ENCODE measurements at regions not wholly inside any gene's neighbourhood (a gene's known extent, or its start where the extent isn't known, plus 50 kb on each side); places are given as distances from the start of the nearest gene placed in this dataset.

- Mint-ChIP-seq H3K4me3 (no peak overlapping the region), H3K27ac (no peak overlapping the region), H3K36me3 (no peaks in the 10 kb centered on the region), H3K4me1 (no peaks in the 10 kb centered on the region), H3K9me3 (peaks cover 4 to 19% (median 5%) of the 10 kb centered on the region in 3 donors), H3K27me3 (no peaks in the 10 kb centered on the region)
- POLR2A ChIA-PET: no interaction called here
- Histone ChIP-seq H3K9me3 (no peaks in the 10 kb centered on the region), H3K27me3 (replicated peaks in 1 of 2; ENCODE audit: control insufficient read depth in 2 of 2, extremely low read depth in 1 of 2, insufficient read depth in 2 of 2, low read length in 1 of 2) (no peaks in the 10 kb centered on the region), H3K4me1 (ENCODE audit: control insufficient read depth in 1 of 2, extremely low read depth in 1 of 2, insufficient read depth in 2 of 2, low read length in 2 of 2) (no peaks in the 10 kb centered on the region), H3K27ac (ENCODE audit: low read length) (no peak overlapping the region), H3K4me3 (ENCODE audit: control insufficient read depth in 1 of 2, extremely low read depth in 1 of 2, low read length in 1 of 2) (no peak overlapping the region), H3K36me3 (ENCODE audit: control insufficient read depth in 2 of 2, extremely low read depth in 1 of 2, insufficient read depth in 1 of 2, low read length in 1 of 2) (no peaks in the 10 kb centered on the region)
- ATAC-seq (replicated peaks in 1 of 4) (no peak), DNase-seq (no peak)
- no CpG with 5 or more reads among the region's 3 CpGs for WGBS (ENCODE audit: insufficient coverage)
- CTCF ChIA-PET: no interaction called here
These were observed 1858.4 kb upstream of the PIK3C3 start for GRCh38 chr18:40096675-40097074.

- no peaks in the 10 kb centered on the region for H3K27me3 Mint-ChIP-seq
- no peaks in the 10 kb centered on the region for H3K4me1 Mint-ChIP-seq
- CTCF ChIA-PET: no interaction called here
- no peak overlapping the region for H3K27ac Mint-ChIP-seq
- H3K4me3 Mint-ChIP-seq: no peak overlapping the region
- Histone ChIP-seq H3K4me1 (ENCODE audit: control insufficient read depth in 1 of 2, extremely low read depth in 1 of 2, insufficient read depth in 2 of 2, low read length in 2 of 2) (no peaks in the 10 kb centered on the region), H3K36me3 (ENCODE audit: control insufficient read depth in 2 of 2, extremely low read depth in 1 of 2, insufficient read depth in 1 of 2, low read length in 1 of 2) (no peaks in the 10 kb centered on the region), H3K27me3 (replicated peaks in 1 of 2; ENCODE audit: control insufficient read depth in 2 of 2, extremely low read depth in 1 of 2, insufficient read depth in 2 of 2, low read length in 1 of 2) (no peaks in the 10 kb centered on the region), H3K4me3 (ENCODE audit: control insufficient read depth in 1 of 2, extremely low read depth in 1 of 2, low read length in 1 of 2) (no peak overlapping the region), H3K27ac (ENCODE audit: low read length) (no peak overlapping the region), H3K9me3 (no peaks in the 10 kb centered on the region)
- no peak for DNase-seq
- no peak for ATAC-seq (replicated peaks in 1 of 4)
- no CpG with 5 or more reads among the region's 2 CpGs for WGBS (ENCODE audit: insufficient coverage)
- POLR2A ChIA-PET: no interaction called here
- H3K9me3 Mint-ChIP-seq: peaks cover 0 to 20% (median 8%) of the 10 kb centered on the region in 3 donors
- H3K36me3 Mint-ChIP-seq: no peaks in the 10 kb centered on the region
These were observed 1860.6 kb upstream of the PIK3C3 start for GRCh38 chr18:40094441-40094840.

GRCh38 chr18:40088130-40088529 lies 1866.9 kb upstream of the PIK3C3 start:
- peaks cover 11 to 19% (median 11%) of the 10 kb centered on the region in 3 donors for H3K9me3 Mint-ChIP-seq
- H3K36me3 ChIP-seq (ENCODE audit: control insufficient read depth in 2 of 2, extremely low read depth in 1 of 2, insufficient read depth in 1 of 2, low read length in 1 of 2): no peaks in the 10 kb centered on the region
- WGBS (ENCODE audit: insufficient coverage): 73% methylated on average over 2 of the region's 3 CpGs

GRCh38 chr18:40079786-40080185 lies 1875.2 kb upstream of the PIK3C3 start:
- POLR2A ChIA-PET: no interaction called here
- no peak overlapping the region for H3K27ac ChIP-seq (ENCODE audit: low read length)
- H3K27me3 ChIP-seq (replicated peaks in 1 of 2; ENCODE audit: control insufficient read depth in 2 of 2, extremely low read depth in 1 of 2, insufficient read depth in 2 of 2, low read length in 1 of 2): no peaks in the 10 kb centered on the region
- no peak for ATAC-seq (replicated peaks in 1 of 4)
- H3K4me1 ChIP-seq (ENCODE audit: control insufficient read depth in 1 of 2, extremely low read depth in 1 of 2, insufficient read depth in 2 of 2, low read length in 2 of 2): no peaks in the 10 kb centered on the region
- H3K36me3 ChIP-seq (ENCODE audit: control insufficient read depth in 2 of 2, extremely low read depth in 1 of 2, insufficient read depth in 1 of 2, low read length in 1 of 2): no peaks in the 10 kb centered on the region
- no peaks in the 10 kb centered on the region for H3K9me3 ChIP-seq
- no peaks in the 10 kb centered on the region for H3K36me3 Mint-ChIP-seq
- no peak overlapping the region for H3K27ac Mint-ChIP-seq
- no peaks in the 10 kb centered on the region for H3K27me3 Mint-ChIP-seq
- no peak overlapping the region for H3K4me3 ChIP-seq (ENCODE audit: control insufficient read depth in 1 of 2, extremely low read depth in 1 of 2, low read length in 1 of 2)
- no peaks in the 10 kb centered on the region for H3K4me1 Mint-ChIP-seq
- CTCF ChIA-PET: no interaction called here
- WGBS (ENCODE audit: insufficient coverage): no CpG with 5 or more reads among the region's 2 CpGs
- H3K4me3 Mint-ChIP-seq: no peak overlapping the region
- DNase-seq: no peak
- peaks cover 3 to 10% (median 7%) of the 10 kb centered on the region in 3 donors for H3K9me3 Mint-ChIP-seq

More at GRCh38 chr18:40088130-40088529, 1866.9 kb upstream of the PIK3C3 start:
- no peaks in the 10 kb centered on the region for H3K4me1 ChIP-seq (ENCODE audit: control insufficient read depth in 1 of 2, extremely low read depth in 1 of 2, insufficient read depth in 2 of 2, low read length in 2 of 2)
- H3K27ac Mint-ChIP-seq: no peak overlapping the region
- no peaks in the 10 kb centered on the region for H3K36me3 Mint-ChIP-seq
- no peak overlapping the region for H3K4me3 Mint-ChIP-seq
- ChIA-PET POLR2A (no interaction called here), CTCF (no interaction called here)
- no peak for ATAC-seq (replicated peaks in 1 of 4)
- no peaks in the 10 kb centered on the region for H3K9me3 ChIP-seq
- H3K4me3 ChIP-seq (ENCODE audit: control insufficient read depth in 1 of 2, extremely low read depth in 1 of 2, low read length in 1 of 2): no peak overlapping the region
- H3K27me3 Mint-ChIP-seq: no peaks in the 10 kb centered on the region
- H3K27ac ChIP-seq (ENCODE audit: low read length): no peak overlapping the region
- no peaks in the 10 kb centered on the region for H3K4me1 Mint-ChIP-seq
- DNase-seq: no peak
- no peaks in the 10 kb centered on the region for H3K27me3 ChIP-seq (replicated peaks in 1 of 2; ENCODE audit: control insufficient read depth in 2 of 2, extremely low read depth in 1 of 2, insufficient read depth in 2 of 2, low read length in 1 of 2)

GRCh38 chr18:40075616-40076015 lies 1879.4 kb upstream of the PIK3C3 start:
- Mint-ChIP-seq H3K36me3 (no peaks in the 10 kb centered on the region), H3K27ac (no peak overlapping the region), H3K9me3 (peaks cover 6 to 12% (median 9%) of the 10 kb centered on the region in 3 donors), H3K27me3 (no peaks in the 10 kb centered on the region), H3K4me3 (no peak overlapping the region), H3K4me1 (no peaks in the 10 kb centered on the region)
- Histone ChIP-seq H3K27ac (ENCODE audit: low read length) (no peak overlapping the region), H3K36me3 (ENCODE audit: control insufficient read depth in 2 of 2, extremely low read depth in 1 of 2, insufficient read depth in 1 of 2, low read length in 1 of 2) (no peaks in the 10 kb centered on the region), H3K4me1 (ENCODE audit: control insufficient read depth in 1 of 2, extremely low read depth in 1 of 2, insufficient read depth in 2 of 2, low read length in 2 of 2) (no peaks in the 10 kb centered on the region), H3K9me3 (no peaks in the 10 kb centered on the region), H3K4me3 (ENCODE audit: control insufficient read depth in 1 of 2, extremely low read depth in 1 of 2, low read length in 1 of 2) (no peak overlapping the region), H3K27me3 (replicated peaks in 1 of 2; ENCODE audit: control insufficient read depth in 2 of 2, extremely low read depth in 1 of 2, insufficient read depth in 2 of 2, low read length in 1 of 2) (no peaks in the 10 kb centered on the region)
- DNase-seq (no peak), ATAC-seq (replicated peaks in 1 of 4) (no peak)
- CTCF ChIA-PET: no interaction called here
- POLR2A ChIA-PET: no interaction called here
- WGBS (ENCODE audit: insufficient coverage): 67% methylated on average over 1 of the region's 2 CpGs

- Histone ChIP-seq H3K9me3 (no peaks in the 10 kb centered on the region), H3K36me3 (ENCODE audit: control insufficient read depth in 2 of 2, extremely low read depth in 1 of 2, insufficient read depth in 1 of 2, low read length in 1 of 2) (no peaks in the 10 kb centered on the region), H3K4me1 (ENCODE audit: control insufficient read depth in 1 of 2, extremely low read depth in 1 of 2, insufficient read depth in 2 of 2, low read length in 2 of 2) (no peaks in the 10 kb centered on the region), H3K27ac (ENCODE audit: low read length) (no peak overlapping the region), H3K27me3 (replicated peaks in 1 of 2; ENCODE audit: control insufficient read depth in 2 of 2, extremely low read depth in 1 of 2, insufficient read depth in 2 of 2, low read length in 1 of 2) (no peaks in the 10 kb centered on the region), H3K4me3 (ENCODE audit: control insufficient read depth in 1 of 2, extremely low read depth in 1 of 2, low read length in 1 of 2) (no peak overlapping the region)
- H3K27me3 Mint-ChIP-seq: no peaks in the 10 kb centered on the region
- ATAC-seq (replicated peaks in 1 of 4) (no peak), DNase-seq (no peak)
- H3K27ac Mint-ChIP-seq: no peak overlapping the region
- no peaks in the 10 kb centered on the region for H3K4me1 Mint-ChIP-seq
- no peaks in the 10 kb centered on the region for H3K36me3 Mint-ChIP-seq
- no CpG with 5 or more reads among the region's 2 CpGs for WGBS (ENCODE audit: insufficient coverage)
- ChIA-PET CTCF (no interaction called here), POLR2A (no interaction called here)
- no peak overlapping the region for H3K4me3 Mint-ChIP-seq
- peaks cover 7 to 15% (median 11%) of the 10 kb centered on the region in 3 donors for H3K9me3 Mint-ChIP-seq
These were observed 1882.3 kb upstream of the PIK3C3 start for GRCh38 chr18:40072761-40073160.

- no peaks in the 10 kb centered on the region for H3K9me3 ChIP-seq
- no peaks in the 10 kb centered on the region for H3K36me3 ChIP-seq (ENCODE audit: control insufficient read depth in 2 of 2, extremely low read depth in 1 of 2, insufficient read depth in 1 of 2, low read length in 1 of 2)
- ATAC-seq (replicated peaks in 1 of 4) (no peak), DNase-seq (no peak)
- no peaks in the 10 kb centered on the region for H3K27me3 Mint-ChIP-seq
- no peaks in the 10 kb centered on the region for H3K4me1 Mint-ChIP-seq
- H3K4me1 ChIP-seq (ENCODE audit: control insufficient read depth in 1 of 2, extremely low read depth in 1 of 2, insufficient read depth in 2 of 2, low read length in 2 of 2): no peaks in the 10 kb centered on the region
- H3K9me3 Mint-ChIP-seq: peaks cover 14 to 35% (median 16%) of the 10 kb centered on the region in 3 donors
- no peaks in the 10 kb centered on the region for H3K36me3 Mint-ChIP-seq
- H3K27me3 ChIP-seq (replicated peaks in 1 of 2; ENCODE audit: control insufficient read depth in 2 of 2, extremely low read depth in 1 of 2, insufficient read depth in 2 of 2, low read length in 1 of 2): no peaks in the 10 kb centered on the region
- ChIA-PET CTCF (interaction anchor here in 1 of 2 donors (0.5 kb wide), 1 partner anchor 33 kb away, joined by 8 read pairs; no protein-coding TSS in a partner anchor), POLR2A (no interaction called here)
- WGBS (ENCODE audit: insufficient coverage): no CpG with 5 or more reads among the region's 1 CpG
- no peak overlapping the region for H3K4me3 ChIP-seq (ENCODE audit: control insufficient read depth in 1 of 2, extremely low read depth in 1 of 2, low read length in 1 of 2)
- H3K4me3 Mint-ChIP-seq: no peak overlapping the region
- no peak overlapping the region for H3K27ac Mint-ChIP-seq
- H3K27ac ChIP-seq (ENCODE audit: low read length): no peak overlapping the region
These were observed 1888.7 kb upstream of the PIK3C3 start for GRCh38 chr18:40066368-40066767.

All from T-cell (primary cell).